GM18867 (cell line): ENCODE measurements at regions not wholly inside any gene's neighbourhood (a gene's known extent, or its start where the extent isn't known, plus 50 kb on each side); places are given as distances from the start of the nearest gene placed in this dataset.
"Not testable (repeated sequence)": the region's sequence is repeated elsewhere in the genome, so short reads cannot be mapped to it uniquely, and the experiment has no call there.

Source experiments
- ATAC-seq: cut with Tn5 transposase; IDR thresholded peaks from one replicate; pipeline ENCODE4 v1.9.1; 2021; ENCODE audit warnings: mild to moderate bottlenecking, moderate library complexity; ENCODE audit not compliant: unreplicated experiment

- no peak for ATAC-seq
Observed at GRCh38 chr3:102896851-102897621, 462.2 kb downstream of the ZPLD1 start.

GRCh38 chr3:102904629-102905028, 469.8 kb downstream of the ZPLD1 start:
- no peak for ATAC-seq

GRCh38 chr3:102905811-102906210, 471.0 kb downstream of the ZPLD1 start:
- no peak for ATAC-seq

GRCh38 chr3:102906818-102907217, 472.0 kb downstream of the ZPLD1 start:
- ATAC-seq, result no peak

GRCh38 chr3:102909904-102910303, 475.1 kb downstream of the ZPLD1 start:
- ATAC-seq, result no peak

GRCh38 chr3:102916532-102916931, 481.7 kb downstream of the ZPLD1 start:
- ATAC-seq, result no peak

- no peak for ATAC-seq
Observed at GRCh38 chr3:102926618-102927017, 491.8 kb downstream of the ZPLD1 start.

- ATAC-seq, result no peak
Observed at GRCh38 chr3:102933377-102933776, 498.6 kb downstream of the ZPLD1 start.

GRCh38 chr3:102936511-102937045, 501.8 kb downstream of the ZPLD1 start:
- no peak for ATAC-seq

- no peak for ATAC-seq
Observed at GRCh38 chr3:102941786-102942185, 507.0 kb downstream of the ZPLD1 start.

- ATAC-seq, result not testable (repeated sequence)
Observed at GRCh38 chr3:102946445-102946844, 511.6 kb downstream of the ZPLD1 start.

GRCh38 chr3:102972350-102972749, 537.5 kb downstream of the ZPLD1 start:
- ATAC-seq, result no peak

GRCh38 chr3:102974333-102974732, 539.5 kb downstream of the ZPLD1 start:
- ATAC-seq, result no peak

GRCh38 chr3:102979191-102979590, 544.4 kb downstream of the ZPLD1 start:
- ATAC-seq, result no peak

- no peak for ATAC-seq
Observed at GRCh38 chr3:102979682-102980354, 545.0 kb downstream of the ZPLD1 start.

GRCh38 chr3:102980355-102980696, 545.5 kb downstream of the ZPLD1 start:
- ATAC-seq, result no peak

GRCh38 chr3:103002425-103003176, 567.8 kb downstream of the ZPLD1 start:
- ATAC-seq, result no peak

- ATAC-seq, result no peak
Observed at GRCh38 chr3:103006526-103007183, 571.8 kb downstream of the ZPLD1 start.

- ATAC-seq, result no peak
Observed at GRCh38 chr3:103009609-103010008, 574.8 kb downstream of the ZPLD1 start.

GRCh38 chr3:103025880-103026279, 591.1 kb downstream of the ZPLD1 start:
- ATAC-seq, result peak; percentile 67

GRCh38 chr3:103033841-103034240, 599.0 kb downstream of the ZPLD1 start:
- ATAC-seq, result no peak
